HG02884 (cell line): ENCODE measurements at regions not wholly inside any gene's neighbourhood (a gene's known extent, or its start where the extent isn't known, plus 50 kb on each side); places are given as distances from the start of the nearest gene placed in this dataset.

ENCODE experiments used
- ATAC-seq: cut with Tn5 transposase; IDR thresholded peaks from one replicate; pipeline ENCODE4 v1.9.1; 2021; ENCODE audit warnings: mild to moderate bottlenecking, moderate library complexity; ENCODE audit not compliant: unreplicated experiment

- no peak for ATAC-seq
Observed at GRCh38 chr5:8136271-8136670, 267.3 kb downstream of the MTRR start.

GRCh38 chr5:8137941-8138550 lies 269.1 kb downstream of the MTRR start:
- no peak for ATAC-seq

- ATAC-seq: no peak
Observed at GRCh38 chr5:8138884-8139283, 269.9 kb downstream of the MTRR start.

- no peak for ATAC-seq
Observed at GRCh38 chr5:8150791-8151190, 281.8 kb downstream of the MTRR start.

GRCh38 chr5:8156706-8157105 lies 287.8 kb downstream of the MTRR start:
- no peak for ATAC-seq

GRCh38 chr5:8157320-8157822 lies 288.4 kb downstream of the MTRR start:
- no peak for ATAC-seq

GRCh38 chr5:8176101-8176693 lies 307.2 kb downstream of the MTRR start:
- ATAC-seq: no peak

- peak; percentile 95 for ATAC-seq
Observed at GRCh38 chr5:8184455-8185063, 315.6 kb downstream of the MTRR start.

GRCh38 chr5:8185852-8186251 lies 316.9 kb downstream of the MTRR start:
- no peak for ATAC-seq

- no peak for ATAC-seq
Observed at GRCh38 chr5:8188874-8189565, 320.1 kb downstream of the MTRR start.

GRCh38 chr5:8192840-8193239 lies 323.9 kb downstream of the MTRR start:
- no peak for ATAC-seq

- ATAC-seq: no peak
Observed at GRCh38 chr5:8196061-8196460, 327.1 kb downstream of the MTRR start.

- ATAC-seq: no peak
Observed at GRCh38 chr5:8208307-8208706, 339.4 kb downstream of the MTRR start.

- ATAC-seq: no peak
Observed at GRCh38 chr5:8209500-8209899, 340.6 kb downstream of the MTRR start.

GRCh38 chr5:8213701-8214240 lies 344.8 kb downstream of the MTRR start:
- no peak for ATAC-seq

- ATAC-seq: no peak
Observed at GRCh38 chr5:8216921-8217320, 348.0 kb downstream of the MTRR start.

- no peak for ATAC-seq
Observed at GRCh38 chr5:8226148-8226547, 357.2 kb downstream of the MTRR start.

- ATAC-seq: no peak
Observed at GRCh38 chr5:8227112-8227511, 358.2 kb downstream of the MTRR start.

- ATAC-seq: no peak
Observed at GRCh38 chr5:8229551-8229950, 360.6 kb downstream of the MTRR start.

- no peak for ATAC-seq
Observed at GRCh38 chr5:8230868-8231267, 361.9 kb downstream of the MTRR start.

GRCh38 chr5:8233479-8233878 lies 364.5 kb downstream of the MTRR start:
- no peak for ATAC-seq
